GM21619 (cell line): ENCODE measurements at regions not wholly inside any gene's neighbourhood (a gene's known extent, or its start where the extent isn't known, plus 50 kb on each side); places are given as distances from the start of the nearest gene placed in this dataset.
"Not testable (repeated sequence)": the region's sequence is repeated elsewhere in the genome, so short reads cannot be mapped to it uniquely, and the experiment has no call there.

Experiments
- ATAC-seq: cut with Tn5 transposase; IDR thresholded peaks from one replicate; pipeline ENCODE4 v1.9.1; 2021; ENCODE audit not compliant: unreplicated experiment

DNA sequence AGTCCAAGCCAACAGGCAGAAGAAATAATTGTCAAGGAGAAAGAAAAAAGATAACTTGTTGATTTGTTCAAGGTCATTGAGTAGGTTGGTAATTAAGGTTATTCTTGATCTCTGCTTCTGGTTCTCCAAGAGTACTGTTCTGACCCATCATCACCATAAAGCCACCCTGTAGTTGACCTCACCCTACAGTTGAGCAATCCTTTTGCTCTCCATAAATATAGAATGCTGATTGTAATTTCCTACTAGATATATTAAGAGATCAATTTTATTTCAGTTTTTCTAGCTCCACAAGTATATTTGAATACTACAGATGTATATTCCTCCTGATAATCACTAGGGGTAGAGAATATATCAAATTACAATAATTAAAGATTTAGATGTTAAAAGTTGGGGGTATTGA, 350.5 kb upstream of the PDE3A start:
- no peak for ATAC-seq

DNA sequence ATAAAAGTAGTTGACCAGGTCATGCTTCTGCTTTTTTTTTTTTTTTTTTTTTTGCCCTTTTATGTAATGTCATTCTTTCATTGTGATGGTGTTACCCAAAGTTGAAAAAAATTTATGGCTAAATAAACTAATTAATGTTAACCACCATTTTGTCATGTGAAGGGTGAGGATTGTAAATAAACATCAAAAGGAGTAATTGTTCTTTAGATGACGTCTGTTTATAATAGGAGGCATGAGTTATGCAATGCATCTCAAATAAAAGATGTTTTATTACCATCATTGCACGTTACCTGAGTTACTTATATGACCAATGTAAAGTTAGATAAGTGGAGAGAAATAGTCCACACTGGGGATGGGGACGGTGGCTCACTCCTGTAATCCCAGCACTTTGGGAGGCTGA, 349.9 kb upstream of the PDE3A start:
- ATAC-seq = no peak

DNA sequence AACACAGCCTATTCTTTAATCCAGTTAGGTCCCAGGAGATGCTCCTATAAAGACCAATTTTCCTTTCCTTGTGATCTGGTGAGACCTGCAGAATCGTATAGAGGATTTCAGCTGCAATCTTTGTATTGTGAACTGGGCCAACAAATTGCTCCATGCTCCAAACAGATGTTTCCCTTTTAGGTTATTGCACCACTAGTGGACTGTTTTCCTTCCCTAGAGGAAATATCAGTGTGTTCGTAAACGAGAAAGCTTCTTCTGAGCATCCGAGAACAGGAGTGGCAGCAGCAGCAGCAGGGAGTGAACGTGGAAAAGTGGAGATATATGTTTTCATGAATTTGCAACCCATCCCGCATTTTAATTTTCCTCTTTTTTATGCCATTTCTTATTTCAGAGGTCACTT, 344.1 kb upstream of the PDE3A start:
- no peak for ATAC-seq

DNA sequence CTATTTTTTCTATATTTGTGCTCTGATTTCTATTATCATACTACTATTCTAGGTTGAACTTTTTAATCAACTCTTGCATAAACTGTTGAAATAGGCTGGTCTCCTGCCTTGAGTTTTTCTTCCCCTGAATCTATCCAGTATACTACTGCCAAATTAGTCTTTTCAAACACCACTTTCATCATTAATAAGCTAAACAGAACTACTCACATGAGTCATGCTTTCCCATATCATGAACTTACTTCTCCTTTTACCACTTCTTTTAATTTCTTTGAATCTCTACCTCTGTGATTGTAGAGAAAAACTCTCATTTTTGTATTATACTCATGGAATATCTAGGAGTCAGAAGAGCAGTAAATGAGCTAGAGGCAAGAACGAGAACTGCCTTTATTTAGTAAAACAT, 340.3 kb upstream of the PDE3A start:
- no peak for ATAC-seq

DNA sequence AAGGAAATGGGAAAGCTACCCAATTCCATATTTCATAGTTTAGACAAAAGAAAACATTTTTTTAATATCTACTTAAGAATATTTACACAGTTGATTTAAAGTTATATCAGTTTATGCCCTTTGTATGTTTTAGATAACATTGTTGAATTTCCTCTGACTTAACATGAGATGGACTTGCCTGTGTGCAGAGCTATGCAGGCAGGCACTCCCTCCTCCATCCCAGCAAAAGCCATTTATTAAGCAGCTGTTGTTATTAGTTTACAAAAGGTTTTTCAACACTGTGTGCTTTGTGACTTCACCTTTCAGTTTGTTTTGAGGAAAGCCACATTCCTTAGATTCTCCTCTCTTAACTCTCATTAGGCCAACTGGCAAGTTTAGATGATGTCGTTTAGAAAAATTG, 337.5 kb upstream of the PDE3A start:
- ATAC-seq = no peak

DNA sequence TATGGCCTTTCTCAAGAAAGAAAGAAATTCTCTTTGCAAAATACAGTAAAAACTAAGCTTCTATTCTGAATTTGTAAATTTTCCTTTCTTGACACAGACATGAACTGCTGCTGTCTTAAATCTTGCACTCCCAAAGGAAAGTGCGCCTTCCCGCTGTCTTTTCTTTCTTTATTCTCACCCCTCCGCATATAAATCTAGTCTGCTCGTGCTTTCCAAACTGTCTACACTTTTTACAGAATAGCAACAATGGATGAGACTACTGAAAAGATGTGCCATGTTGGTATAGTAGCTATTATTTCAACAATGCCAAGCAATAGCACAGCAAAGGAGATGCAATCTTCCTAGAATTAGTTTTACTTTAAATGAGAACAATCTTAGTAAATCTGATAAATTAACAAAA, 328.8 kb upstream of the PDE3A start:
- no peak for ATAC-seq

DNA sequence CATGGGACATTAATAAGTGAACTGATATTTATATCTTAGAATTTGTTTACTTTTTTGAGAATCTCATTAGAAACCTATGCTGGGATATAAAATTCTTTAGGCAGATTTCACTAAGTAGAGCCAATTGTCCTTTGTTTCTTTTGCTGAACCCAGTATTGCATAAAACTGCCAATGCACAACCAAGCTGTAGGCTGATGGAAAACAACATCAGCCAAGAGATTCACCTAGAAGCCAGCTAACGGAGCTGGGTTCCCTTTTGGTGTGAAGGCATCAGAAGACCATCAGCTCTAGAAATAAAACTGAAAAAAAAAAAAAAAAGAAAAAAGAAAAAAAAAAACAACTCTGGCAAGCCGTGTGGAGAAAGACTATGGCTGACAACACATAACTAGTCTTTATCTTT, 328.2 kb upstream of the PDE3A start:
- no peak for ATAC-seq

DNA sequence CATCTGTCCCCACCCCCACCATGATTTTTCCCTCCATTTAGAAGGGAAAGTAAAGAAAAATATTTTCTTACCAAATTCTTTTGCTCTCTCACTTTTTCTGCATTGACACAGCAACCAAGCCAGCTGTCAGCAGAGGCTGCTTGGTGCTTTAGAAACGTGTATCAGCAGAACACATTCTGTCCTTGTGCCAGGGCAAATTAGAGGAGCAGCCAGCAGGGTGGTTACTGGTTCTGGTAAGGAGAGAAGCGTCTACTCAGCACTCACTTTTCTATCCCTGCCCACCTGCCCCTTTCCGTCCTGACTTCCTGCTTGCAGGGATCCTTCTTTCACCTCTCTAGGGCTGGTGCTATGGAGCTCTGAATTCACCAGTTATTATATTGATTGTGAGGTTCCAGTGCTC, 327.5 kb upstream of the PDE3A start:
- no peak for ATAC-seq

DNA sequence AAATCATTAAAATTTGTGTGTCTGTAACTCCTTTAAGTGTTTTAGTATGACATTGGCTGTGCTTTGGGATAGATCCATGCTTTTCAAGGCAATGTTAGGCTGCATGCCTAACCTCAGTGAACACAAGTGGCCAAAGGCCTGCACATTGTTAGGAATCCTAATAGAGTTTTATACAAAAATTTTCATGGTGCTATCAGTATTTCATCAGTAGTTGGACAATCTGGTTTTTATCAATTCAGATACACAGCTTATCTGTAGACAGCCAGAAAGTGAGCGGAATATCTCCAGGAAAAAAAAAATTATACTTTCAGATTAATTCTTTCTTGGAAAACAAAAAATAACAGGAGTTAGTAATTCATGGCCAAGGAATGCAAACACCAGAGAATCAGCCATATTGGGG, 324.0 kb upstream of the PDE3A start:
- no peak for ATAC-seq

DNA sequence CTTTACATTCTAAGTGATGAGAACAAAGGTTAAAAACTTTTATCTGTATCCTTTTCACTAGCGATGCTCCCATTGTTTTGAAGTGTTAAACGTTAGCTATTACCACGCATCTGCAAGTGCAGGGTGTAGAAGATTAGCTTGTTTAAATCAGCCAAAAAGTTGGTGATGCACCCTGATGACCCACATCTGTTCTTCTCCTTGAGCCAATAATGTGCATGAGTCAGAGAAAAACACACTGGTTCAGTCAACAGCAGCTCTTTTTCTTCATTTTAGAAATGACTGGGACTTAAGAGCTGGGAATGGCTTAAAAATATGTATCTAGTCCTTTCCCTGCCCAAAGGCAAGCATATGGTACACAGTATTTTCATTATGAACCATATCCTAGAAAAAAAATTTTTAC, 323.5 kb upstream of the PDE3A start:
- no peak for ATAC-seq

DNA sequence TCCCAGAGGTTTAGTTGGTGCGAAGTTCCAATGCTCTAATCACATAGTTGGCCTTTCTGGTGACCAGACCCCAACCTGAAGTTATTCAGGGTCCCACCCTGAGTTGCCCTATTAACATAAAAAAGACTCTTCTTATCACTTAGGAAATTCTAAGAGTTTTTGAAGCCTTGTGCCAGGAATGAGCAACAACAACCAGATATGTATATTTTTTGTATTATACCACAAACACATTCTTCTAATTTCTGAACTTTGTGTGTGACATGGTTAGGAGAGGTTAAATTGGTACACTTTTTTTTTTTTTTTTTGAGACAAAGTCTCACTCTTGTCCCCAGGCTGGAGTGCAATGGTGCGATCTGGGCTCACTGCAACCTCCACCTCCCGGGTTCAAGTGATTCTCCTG, 320.4 kb upstream of the PDE3A start:
- no peak for ATAC-seq

DNA sequence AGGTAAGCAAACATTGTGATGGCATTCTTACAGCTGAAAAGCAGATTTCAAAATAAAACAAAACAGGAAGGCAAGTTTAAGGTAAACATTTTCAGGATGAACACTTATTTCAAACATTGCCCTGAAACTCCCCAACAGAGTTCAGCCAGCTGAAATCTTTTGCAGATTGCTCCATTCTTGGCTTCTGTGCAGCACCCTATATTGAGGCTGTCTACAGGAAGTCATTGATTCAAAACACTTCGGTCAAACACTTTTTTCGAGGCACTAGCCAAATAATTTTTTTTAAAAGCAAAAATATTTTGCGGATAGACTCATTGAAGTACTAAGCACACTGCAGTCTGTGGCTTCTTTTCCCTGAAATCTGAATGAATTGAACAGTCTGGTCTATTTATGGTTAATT, 318.1 kb upstream of the PDE3A start:
- ATAC-seq = no peak

DNA sequence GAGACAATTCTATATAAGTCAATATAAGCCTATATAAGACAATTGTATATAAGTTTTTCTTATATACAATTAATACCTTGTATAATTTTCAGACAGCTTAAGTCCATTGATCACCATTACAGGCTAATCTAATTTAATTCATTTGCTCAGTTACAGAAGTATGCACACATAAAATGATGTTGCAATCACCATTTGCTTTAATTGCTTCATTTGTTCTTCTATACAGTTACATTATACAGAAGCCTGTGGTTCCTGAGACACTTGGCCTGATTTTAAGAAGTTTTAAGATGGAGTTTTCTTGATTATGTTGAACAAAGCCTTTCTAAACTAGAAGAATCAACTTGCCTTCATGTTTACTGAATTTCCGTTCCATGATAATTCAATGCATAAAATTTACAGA, 314.6 kb upstream of the PDE3A start:
- ATAC-seq = no peak

DNA sequence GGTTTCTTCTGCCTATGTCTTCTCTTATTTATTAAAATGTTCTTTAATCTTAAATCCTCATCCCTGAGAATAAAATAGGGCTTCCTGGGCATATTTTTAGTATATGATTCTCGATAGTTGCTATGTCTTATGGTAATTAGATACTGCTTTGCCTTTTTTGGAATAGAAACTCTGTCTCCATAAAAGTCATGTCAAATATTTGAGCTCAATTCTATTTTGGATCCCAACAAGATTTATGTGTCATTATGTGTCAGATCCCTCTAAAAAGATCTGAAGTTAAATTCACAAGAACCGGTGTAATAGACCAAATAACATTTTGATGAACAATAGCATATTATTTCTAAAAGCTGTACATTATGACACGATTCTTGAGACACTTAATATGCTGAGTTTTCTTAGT, 312.5 kb upstream of the PDE3A start:
- ATAC-seq = no peak

DNA sequence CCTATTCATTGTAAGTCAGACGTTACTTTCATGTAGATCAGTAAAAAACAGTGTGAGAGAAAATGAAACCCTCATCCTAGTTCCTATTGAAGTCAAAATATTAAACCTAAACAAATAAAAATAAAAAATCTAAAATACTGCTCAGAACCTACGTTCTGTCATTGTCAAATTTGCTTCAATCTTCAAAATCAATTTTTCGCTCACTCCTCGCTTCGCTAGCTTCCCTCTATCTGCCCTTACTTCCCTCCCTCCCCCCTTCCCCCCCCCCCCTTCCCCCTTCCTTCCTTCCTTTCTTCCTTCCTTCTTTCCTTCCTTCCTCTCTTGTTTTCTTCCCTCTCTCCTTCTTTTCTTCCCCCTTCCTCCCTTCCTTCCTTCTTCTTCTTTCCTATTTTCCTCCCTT, 310.9 kb upstream of the PDE3A start:
- ATAC-seq = no peak

DNA sequence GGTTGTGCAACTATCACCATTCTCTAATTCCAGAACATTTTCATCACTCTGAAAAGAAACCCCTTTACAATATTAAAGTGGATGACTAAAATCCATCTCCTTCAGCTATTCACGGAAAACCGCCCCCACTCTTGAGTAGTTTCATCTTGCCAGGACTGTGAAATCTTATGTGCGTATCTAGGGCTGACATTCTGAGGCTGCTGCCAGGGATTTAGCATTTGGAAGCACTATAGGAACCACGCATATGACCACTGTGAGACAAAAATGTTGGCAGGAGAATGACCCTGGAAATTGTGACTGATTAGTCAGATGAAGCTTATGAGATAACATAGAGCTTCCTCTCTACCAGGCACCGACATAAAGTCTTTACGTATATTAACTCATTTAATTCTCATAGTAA, 305.2 kb upstream of the PDE3A start:
- ATAC-seq = no peak

DNA sequence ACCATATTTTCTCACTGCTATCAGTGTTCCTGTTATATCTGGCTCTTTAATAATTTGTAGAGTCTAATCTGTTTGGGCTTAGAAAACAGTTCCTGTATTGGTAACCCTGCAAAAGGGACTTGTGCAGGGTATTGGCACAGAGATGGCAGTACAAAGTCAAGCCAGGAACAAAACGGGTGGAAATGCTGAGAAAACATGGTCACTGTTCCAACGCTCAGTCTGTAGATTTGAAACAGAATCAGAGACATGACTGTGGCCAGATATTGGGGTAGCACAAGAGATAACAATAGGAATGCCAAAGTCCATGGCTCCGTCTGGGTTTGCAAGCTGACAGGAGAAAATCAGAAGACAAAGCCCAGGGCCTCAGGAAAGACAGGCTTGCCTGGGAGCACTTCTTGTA, 290.7 kb upstream of the PDE3A start:
- ATAC-seq = no peak

DNA sequence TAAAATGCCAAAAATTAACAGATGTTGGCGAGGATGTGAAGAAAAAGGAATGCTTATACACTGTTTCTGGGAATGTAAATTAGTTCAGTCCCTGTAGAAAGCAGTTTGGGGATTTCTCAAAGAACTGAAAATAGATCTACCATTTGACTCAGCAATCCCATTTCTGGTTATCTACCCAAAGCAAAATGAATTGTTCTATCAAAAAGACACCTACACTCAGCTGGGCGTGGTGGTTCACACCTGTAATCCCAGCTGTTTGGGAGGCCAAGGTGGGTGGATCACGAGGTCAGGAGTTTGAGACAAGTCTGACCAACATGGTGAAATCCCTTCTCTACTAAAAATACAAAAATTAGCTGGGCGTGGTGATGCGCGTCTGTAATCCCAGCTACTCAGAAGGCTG, 279.3 kb upstream of the PDE3A start:
- ATAC-seq = no peak

DNA sequence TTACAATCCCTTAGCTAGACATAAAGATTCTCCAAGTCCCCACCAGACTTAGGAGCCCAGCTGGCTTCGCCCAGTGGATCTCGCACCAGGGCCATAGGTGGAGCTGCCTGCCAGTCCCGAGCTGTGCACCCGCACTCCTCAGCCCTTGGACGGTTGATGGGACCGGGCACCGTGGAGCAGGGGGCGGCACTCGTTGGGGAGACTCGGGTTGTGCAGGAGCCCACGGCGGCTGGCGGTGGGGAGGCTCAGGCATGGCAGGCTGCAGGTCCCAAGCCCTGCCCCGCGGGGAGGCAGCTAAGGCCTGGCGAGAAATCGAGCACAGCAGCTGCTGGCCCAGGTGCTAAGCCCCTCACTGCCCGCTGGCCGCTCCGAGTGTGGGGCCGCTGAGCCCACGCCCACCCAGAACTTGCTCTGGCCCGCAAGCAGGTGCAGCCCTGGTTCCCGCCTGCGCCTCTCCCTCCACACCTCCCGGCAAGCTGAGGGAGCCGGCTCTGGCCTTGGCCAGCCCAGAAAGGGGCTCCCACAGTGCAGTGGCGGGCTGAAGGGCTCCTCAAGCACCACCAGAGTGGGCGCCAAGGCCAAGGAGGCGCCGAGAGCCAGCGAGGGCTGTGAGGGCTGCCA, 275.0 kb upstream of the PDE3A start:
- not testable (repeated sequence) for ATAC-seq

DNA sequence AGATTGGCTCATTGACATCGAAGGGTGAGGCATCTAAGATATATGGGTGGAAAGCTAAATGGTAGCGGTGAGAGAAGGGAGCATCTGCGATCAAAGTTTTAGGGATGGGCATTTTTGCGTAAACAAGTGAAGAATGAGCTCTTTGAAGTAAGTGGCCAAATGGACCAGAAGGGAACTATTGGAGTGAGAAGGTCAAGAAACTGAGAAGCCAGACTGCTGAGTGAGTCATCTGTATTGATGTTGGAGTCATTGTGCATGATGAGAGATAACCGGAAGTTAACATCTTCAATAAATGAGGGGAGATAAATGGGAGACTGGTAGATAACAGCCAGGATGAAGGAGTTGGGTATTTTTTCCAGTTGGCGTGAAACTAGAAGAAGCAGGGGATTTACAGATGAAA, 271.9 kb upstream of the PDE3A start:
- no peak for ATAC-seq

DNA sequence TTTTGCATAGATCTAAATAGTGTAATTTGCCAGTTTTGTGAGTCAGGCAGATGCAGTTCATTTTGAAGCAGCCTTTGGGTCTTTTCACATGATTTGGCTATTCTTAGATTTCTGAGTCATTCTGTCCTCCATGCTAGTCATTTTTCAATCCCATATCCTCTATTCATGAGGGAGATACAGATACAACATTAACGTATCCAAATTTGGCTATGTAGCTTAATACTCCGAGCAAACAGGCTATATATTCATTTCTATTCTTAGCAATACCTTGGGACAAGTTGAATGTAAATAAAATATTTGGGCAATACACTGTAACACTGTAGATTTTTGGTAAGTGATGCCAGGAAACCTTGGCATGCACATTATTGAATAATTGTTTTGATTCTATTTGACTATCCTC, 270.7 kb upstream of the PDE3A start:
- no peak for ATAC-seq

DNA sequence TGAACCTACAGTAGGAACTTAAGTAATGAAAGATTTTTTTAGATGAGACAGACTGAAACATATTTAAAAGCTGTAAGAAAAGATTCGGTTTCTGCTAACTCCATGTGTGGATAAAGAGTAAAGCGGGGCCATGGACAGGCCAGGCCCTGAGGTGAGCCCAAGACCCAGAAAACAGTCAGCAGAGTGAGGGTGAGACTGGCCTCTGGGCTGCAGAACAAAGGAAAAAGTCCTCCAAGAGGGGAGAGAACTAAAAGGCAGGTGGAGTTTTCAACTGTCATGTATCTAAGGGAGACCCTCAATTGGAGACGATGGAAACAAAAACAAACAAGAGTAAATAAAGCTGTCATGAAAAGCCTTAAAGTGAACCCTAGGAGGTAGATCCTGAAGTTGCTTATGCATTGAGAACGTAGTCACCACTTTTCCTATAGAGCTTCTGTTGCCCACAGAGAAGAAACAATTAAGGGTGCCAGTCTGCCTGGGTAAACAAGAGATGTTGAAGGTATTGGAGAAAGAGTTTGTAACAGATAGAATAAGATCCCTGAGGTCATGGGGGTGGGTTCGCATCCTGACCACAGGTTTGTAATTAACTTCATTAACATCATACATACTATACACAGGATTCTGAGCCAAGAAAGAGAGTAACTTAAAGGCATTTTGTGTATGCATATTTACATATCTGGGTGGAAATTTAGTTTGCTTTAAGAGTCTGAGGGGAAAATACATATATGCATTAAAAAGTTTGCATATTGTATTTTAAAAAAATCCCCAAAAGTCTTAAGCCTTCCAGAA, 268.7 kb upstream of the PDE3A start:
- ATAC-seq = no peak

DNA sequence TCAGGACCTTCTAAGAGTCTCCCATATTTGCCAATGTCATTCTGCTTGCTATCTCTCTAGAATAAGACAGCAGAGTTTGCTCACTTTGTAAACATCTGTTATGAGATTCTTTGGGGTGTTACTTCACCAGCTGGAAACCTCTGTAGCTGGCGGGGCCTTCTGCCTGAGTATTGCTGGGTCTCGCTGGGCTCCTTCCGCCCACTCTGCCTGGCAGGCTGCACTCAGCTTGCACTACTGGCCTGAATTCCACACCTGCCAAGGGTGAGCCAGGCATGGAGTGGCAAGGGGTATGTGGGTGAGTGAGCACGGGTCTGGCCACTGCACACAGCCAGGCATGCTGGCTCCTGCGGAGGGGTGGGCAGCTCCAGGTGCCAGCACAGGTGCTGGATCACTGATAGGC, 267.3 kb upstream of the PDE3A start:
- ATAC-seq = no peak
